ENCODE measurements at regions not wholly inside any gene's neighbourhood (a gene's known extent, or its start where the extent isn't known, plus 50 kb on each side); places are given as distances from the start of the nearest gene placed in this dataset.

DNA sequence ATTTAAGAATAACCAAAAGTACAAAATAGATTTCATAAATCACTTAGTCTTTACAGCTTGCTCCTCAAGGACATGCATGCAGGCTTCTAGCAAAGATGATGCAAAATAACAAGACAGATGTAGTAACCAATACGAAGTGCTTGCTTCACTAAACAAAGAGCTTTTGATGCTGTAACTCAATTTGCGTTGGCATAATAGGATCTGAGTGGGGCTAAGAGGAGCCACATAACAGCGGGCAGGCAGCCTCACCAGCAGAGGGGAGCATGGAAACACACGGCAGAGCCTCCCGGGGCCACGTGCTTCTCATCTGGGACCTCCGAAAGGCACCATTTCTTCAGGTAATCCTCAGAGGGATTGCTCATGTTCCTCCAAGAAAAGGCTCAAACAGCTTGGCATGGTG, 139.7 kb downstream of the C5orf15 start:
- H3K79me2 ChIP-seq (ENCODE audit: control insufficient read depth, insufficient read depth, low read length): no peaks in the 10 kb centered on the region
- no peaks in the 10 kb centered on the region for H3K27me3 ChIP-seq (ENCODE audit: control insufficient read depth, insufficient read depth, low read length)
- DNase-seq (ENCODE audit: low read depth in 2 of 2): no peak
- H3K9ac ChIP-seq (ENCODE audit: insufficient read depth, low read length): no peak overlapping the region
- no peak overlapping the region for H3K4me3 ChIP-seq (replicated peaks in 1 of 4; ENCODE audit: control extremely low read depth in 1 of 4, insufficient read depth in 1 of 4, low read depth in 3 of 4, low read length in 4 of 4)
- no peak overlapping the region for H3K27ac ChIP-seq (ENCODE audit: insufficient read depth, low read length)
- no peak overlapping the region for H2AFZ ChIP-seq (ENCODE audit: low read length)
- H3K36me3 ChIP-seq (ENCODE audit: control insufficient read depth, insufficient read depth, low read length): no peaks in the 10 kb centered on the region
- no peaks in the 10 kb centered on the region for H3K4me1 ChIP-seq (ENCODE audit: control insufficient read depth, extremely low read depth, insufficient read depth, low read length)
- no peak for TF ChIP-seq EZH2 (IDR thresholded peaks at IDR 0.05; ENCODE audit: low read length, missing control alignments)
- H4K20me1 ChIP-seq (ENCODE audit: control insufficient read depth, extremely low read depth, insufficient read depth, low read length): no peaks in the 10 kb centered on the region
- H3K9me3 ChIP-seq (ENCODE audit: control insufficient read depth, insufficient read depth, low read depth, low read length): no peaks in the 10 kb centered on the region
- no peak overlapping the region for H3K4me2 ChIP-seq (ENCODE audit: extremely low read depth, insufficient read depth, low read length)

DNA sequence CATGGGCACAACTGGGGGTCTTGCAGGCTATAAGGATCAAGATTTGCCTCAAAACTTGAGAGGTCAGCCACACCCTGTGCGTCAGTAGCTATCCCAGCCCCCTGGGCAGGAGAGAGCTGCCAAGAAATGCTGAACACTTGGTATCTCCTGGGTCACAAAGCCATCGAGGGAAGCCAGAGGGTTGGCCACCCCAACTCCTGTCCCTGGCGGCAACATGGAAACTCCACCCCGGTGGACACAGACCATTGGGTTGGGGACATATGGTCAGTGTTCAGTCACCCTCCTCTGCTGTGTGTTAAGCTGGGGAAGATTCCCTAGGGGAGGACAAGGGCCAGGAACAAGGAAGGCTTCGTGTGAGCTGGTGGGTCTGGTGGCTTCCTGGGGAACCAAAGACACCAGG, 140.6 kb downstream of the C5orf15 start:
- TF ChIP-seq EZH2 (IDR thresholded peaks at IDR 0.05; ENCODE audit: low read length, missing control alignments): no peak
- TF ChIP-seq, protein P1, sequence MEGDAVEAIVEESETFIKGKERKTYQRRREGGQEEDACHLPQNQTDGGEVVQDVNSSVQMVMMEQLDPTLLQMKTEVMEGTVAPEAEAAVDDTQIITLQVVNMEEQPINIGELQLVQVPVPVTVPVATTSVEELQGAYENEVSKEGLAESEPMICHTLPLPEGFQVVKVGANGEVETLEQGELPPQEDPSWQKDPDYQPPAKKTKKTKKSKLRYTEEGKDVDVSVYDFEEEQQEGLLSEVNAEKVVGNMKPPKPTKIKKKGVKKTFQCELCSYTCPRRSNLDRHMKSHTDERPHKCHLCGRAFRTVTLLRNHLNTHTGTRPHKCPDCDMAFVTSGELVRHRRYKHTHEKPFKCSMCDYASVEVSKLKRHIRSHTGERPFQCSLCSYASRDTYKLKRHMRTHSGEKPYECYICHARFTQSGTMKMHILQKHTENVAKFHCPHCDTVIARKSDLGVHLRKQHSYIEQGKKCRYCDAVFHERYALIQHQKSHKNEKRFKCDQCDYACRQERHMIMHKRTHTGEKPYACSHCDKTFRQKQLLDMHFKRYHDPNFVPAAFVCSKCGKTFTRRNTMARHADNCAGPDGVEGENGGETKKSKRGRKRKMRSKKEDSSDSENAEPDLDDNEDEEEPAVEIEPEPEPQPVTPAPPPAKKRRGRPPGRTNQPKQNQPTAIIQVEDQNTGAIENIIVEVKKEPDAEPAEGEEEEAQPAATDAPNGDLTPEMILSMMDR (conservative IDR thresholded peaks at IDR 0.05 in 1 of 2, IDR thresholded peaks at IDR 0.05 in 1 of 2; ENCODE audit: low read depth in 1 of 2, low read length in 2 of 2): no peak
- H3K9me3 ChIP-seq (ENCODE audit: control insufficient read depth, insufficient read depth, low read depth, low read length): no peaks in the 10 kb centered on the region

DNA sequence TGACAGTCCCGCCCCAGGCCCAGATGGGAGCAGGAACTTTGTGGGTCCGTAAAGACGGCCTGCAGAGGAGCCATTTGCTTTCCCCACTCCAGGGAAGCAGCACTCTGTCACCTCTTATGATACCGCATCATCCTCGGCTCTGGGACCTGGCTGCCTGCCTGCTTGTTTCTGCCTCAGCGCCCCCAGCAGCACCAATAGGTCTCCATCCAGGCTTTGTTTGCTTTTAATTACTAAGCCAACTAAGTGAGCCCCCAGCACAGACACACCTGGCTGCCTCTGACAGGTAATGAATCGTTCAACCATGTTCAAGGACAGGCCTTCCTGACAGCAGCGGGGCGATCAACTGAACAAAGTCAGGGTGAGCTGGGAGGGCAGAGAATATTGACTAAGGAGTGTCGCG, 141.4 kb downstream of the C5orf15 start:
- Histone ChIP-seq H3K4me1 (ENCODE audit: control insufficient read depth, extremely low read depth, insufficient read depth, low read length) (no peaks in the 10 kb centered on the region), H3K36me3 (ENCODE audit: control insufficient read depth, insufficient read depth, low read length) (no peaks in the 10 kb centered on the region), H3K4me3 (replicated peaks in 1 of 4; ENCODE audit: control extremely low read depth in 1 of 4, insufficient read depth in 1 of 4, low read depth in 3 of 4, low read length in 4 of 4) (no peak overlapping the region), H4K20me1 (ENCODE audit: control insufficient read depth, extremely low read depth, insufficient read depth, low read length) (no peaks in the 10 kb centered on the region), H3K27ac (ENCODE audit: insufficient read depth, low read length) (no peak overlapping the region), H3K79me2 (ENCODE audit: control insufficient read depth, insufficient read depth, low read length) (no peaks in the 10 kb centered on the region), H3K4me2 (ENCODE audit: extremely low read depth, insufficient read depth, low read length) (no peak overlapping the region), H3K9ac (ENCODE audit: insufficient read depth, low read length) (no peak overlapping the region), H3K27me3 (ENCODE audit: control insufficient read depth, insufficient read depth, low read length) (no peaks in the 10 kb centered on the region), H2AFZ (ENCODE audit: low read length) (no peak overlapping the region), H3K9me3 (ENCODE audit: control insufficient read depth, insufficient read depth, low read depth, low read length) (no peaks in the 10 kb centered on the region)
- TF ChIP-seq, protein P1 (conservative IDR thresholded peaks at IDR 0.05 in 1 of 2, IDR thresholded peaks at IDR 0.05 in 1 of 2; ENCODE audit: low read depth in 1 of 2, low read length in 2 of 2): no peak
- TF ChIP-seq EZH2 (IDR thresholded peaks at IDR 0.05; ENCODE audit: low read length, missing control alignments): no peak
- DNase-seq (ENCODE audit: low read depth in 2 of 2): no peak

More for the DNA sequence above, 140.6 kb downstream of the C5orf15 start:
- H3K4me1 ChIP-seq (ENCODE audit: control insufficient read depth, extremely low read depth, insufficient read depth, low read length): no peaks in the 10 kb centered on the region
- no peak overlapping the region for H3K4me3 ChIP-seq (replicated peaks in 1 of 4; ENCODE audit: control extremely low read depth in 1 of 4, insufficient read depth in 1 of 4, low read depth in 3 of 4, low read length in 4 of 4)
- no peaks in the 10 kb centered on the region for H4K20me1 ChIP-seq (ENCODE audit: control insufficient read depth, extremely low read depth, insufficient read depth, low read length)
- H3K27me3 ChIP-seq (ENCODE audit: control insufficient read depth, insufficient read depth, low read length): no peaks in the 10 kb centered on the region
- H3K36me3 ChIP-seq (ENCODE audit: control insufficient read depth, insufficient read depth, low read length): no peaks in the 10 kb centered on the region
- H2AFZ ChIP-seq (ENCODE audit: low read length): no peak overlapping the region
- no peak for DNase-seq (ENCODE audit: low read depth in 2 of 2)
- H3K4me2 ChIP-seq (ENCODE audit: extremely low read depth, insufficient read depth, low read length): no peak overlapping the region
- H3K27ac ChIP-seq (ENCODE audit: insufficient read depth, low read length): no peak overlapping the region
- no peak overlapping the region for H3K9ac ChIP-seq (ENCODE audit: insufficient read depth, low read length)
- no peaks in the 10 kb centered on the region for H3K79me2 ChIP-seq (ENCODE audit: control insufficient read depth, insufficient read depth, low read length)

All from fibroblast of lung (primary cell).